AG04449 (cell line): ENCODE measurements at regions not wholly inside any gene's neighbourhood (a gene's known extent, or its start where the extent isn't known, plus 50 kb on each side); places are given as distances from the start of the nearest gene placed in this dataset.

Source experiments
- CTCF ChIA-PET: fragments of 350-600 bp; formaldehyde crosslinking; extraction: SDS; loops from one replicate; lab custom pipeline; 2021; ENCODE audit warnings: antibody characterized with exemption; lab: Yijun Ruan, JAX
- POLR2A ChIA-PET: fragments of 400-600, 350-600 bp; formaldehyde crosslinking; extraction: SDS; loops from one replicate; lab custom pipeline; 2020; ENCODE audit warnings: antibody characterized with exemption, inconsistent platforms; lab: Yijun Ruan, JAX
- DNase-seq: peaks from one replicate; pipeline ENCODE4 v3.0.0-alpha.2; 2010; ENCODE audit warnings: low read depth, low spot score
- H3K4me3 ChIP-seq: 2 replicates; pipeline ENCODE4 v1.5.1; 2011; ENCODE audit warnings: low read depth, mild to moderate bottlenecking, control low read depth, low read length
- CTCF ChIP-seq: IDR thresholded peaks from one replicate; pipeline ENCODE4 v1.5.1; 2011; ENCODE audit warnings: mild to moderate bottlenecking, moderate library complexity, low read length, control low read depth, inconsistent platforms; ENCODE audit not compliant: insufficient read depth; ENCODE audit errors: missing control alignments

DNA sequence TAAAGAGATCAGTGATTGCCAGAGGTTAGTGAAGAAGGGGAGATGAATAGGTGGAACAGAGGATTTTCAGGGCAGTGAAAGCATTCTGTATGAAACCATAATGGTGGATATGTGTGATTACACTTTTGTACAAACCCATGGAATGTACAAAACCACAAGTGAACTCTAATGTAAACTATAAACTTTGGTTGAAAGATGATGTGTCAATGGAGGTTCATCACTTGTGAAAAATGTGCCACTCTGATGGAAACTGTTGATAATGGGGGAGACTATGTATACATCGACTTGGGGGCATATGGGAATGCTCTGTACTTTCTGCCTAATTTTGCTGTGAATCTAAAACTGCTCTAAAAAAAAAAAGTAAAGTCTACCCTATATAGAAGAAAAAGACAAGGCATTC lies 68.7 kb upstream of the ARHGEF3 start:
- H3K4me3 ChIP-seq: no peak overlapping the region
- CTCF ChIA-PET: no interaction called here
- POLR2A ChIA-PET: no interaction called here
- TF ChIP-seq CTCF: no peak
- no peak for DNase-seq

DNA sequence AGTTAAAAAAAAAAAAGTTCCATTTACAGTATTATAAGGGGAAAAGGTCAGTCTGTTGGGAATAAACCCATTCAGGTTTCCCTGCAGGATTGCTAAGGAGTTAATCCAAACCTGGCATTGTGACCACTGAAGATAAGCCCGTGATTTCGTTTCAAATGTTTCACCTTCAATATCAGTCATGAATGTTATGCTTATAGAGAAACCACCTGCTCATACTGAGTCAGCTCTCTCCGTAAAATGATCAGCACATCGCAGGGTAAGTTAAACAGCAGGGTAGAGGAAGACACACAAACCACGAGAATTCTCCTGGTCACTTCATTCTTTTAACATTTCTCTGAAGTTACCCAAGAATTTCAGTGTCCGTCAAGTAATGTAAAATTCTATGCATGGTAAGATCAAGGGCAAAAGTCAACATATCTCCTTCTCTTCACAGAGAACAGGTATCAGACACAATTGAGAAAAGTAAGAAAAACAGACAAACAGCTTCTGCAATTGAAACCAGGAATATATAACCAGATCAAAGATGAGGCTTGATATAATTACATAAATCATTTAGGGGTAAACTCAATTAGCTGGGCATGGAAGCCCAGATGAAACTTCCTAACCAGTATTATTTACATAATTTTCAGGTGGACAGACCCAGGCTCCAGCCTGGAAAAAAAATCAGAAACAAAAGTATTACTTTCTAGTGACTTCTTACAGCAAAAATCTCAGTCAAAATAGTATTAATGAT lies 67.6 kb upstream of the ARHGEF3 start:
- ChIA-PET CTCF (no interaction called here), POLR2A (no interaction called here)
- TF ChIP-seq CTCF: no peak
- no peak for DNase-seq
- H3K4me3 ChIP-seq: no peak overlapping the region

GRCh38 chr3:56868706-56869105 lies 67.0 kb upstream of the ARHGEF3 start:
- DNase-seq: no peak
- H3K4me3 ChIP-seq: no peak overlapping the region
- ChIA-PET POLR2A (no interaction called here), CTCF (no interaction called here)
- no peak for TF ChIP-seq CTCF

DNA sequence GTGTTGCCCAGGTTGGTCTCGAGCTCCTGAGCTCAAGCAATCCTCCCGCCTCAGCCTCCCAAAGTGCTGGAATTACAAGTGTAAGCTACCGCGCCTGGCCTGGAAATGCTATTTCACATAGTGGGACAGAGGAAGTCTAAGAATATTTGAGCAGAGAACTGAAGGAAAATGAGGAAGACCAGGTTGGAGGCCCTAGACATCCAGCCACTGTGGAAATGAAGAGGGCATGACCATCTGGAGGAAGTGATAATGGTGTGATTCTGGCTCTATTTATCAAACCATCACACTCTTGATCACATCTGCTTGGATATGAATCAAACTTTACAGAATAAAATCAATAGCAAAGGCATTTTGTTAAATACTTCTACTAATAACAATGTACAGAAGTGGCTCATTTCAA lies 65.9 kb upstream of the ARHGEF3 start:
- no peak for TF ChIP-seq CTCF
- CTCF ChIA-PET: no interaction called here

GRCh38 chr3:56864918-56865524 lies 63.3 kb upstream of the ARHGEF3 start:
- POLR2A ChIA-PET: no interaction called here
- no peak for TF ChIP-seq CTCF
- DNase-seq: no peak
- H3K4me3 ChIP-seq: no peak overlapping the region
- CTCF ChIA-PET: interaction anchor here (1.0 to 1.4 kb wide), 2 partner anchors 65 to 162 kb away, joined by 3 read pairs; no protein-coding TSS in a partner anchor

More for the DNA sequence above, 65.9 kb upstream of the ARHGEF3 start:
- DNase-seq: no peak
- no peak overlapping the region for H3K4me3 ChIP-seq
- POLR2A ChIA-PET: no interaction called here

DNA sequence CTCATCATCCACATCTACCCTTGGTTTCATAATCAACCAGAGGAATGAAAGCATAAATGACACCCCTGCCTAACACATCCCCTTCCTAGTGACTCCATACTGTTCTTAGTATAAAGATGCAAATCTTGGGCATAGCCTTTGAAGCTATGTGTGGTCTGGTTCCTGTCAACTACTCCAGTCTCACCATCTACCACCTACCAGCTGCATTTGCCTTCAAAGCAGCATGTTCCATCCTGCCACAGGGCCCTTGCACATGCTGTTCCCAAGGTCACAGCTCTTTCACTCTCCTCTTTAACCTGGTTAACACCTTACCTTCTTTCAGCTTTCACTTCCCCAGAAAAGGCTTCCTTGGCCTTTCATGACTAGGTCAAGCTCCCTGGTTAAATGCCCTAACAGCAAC lies 62.3 kb upstream of the ARHGEF3 start:
- POLR2A ChIA-PET: no interaction called here
- no peak for DNase-seq
- no peak overlapping the region for H3K4me3 ChIP-seq
- no peak for TF ChIP-seq CTCF
- CTCF ChIA-PET: interaction anchor here (1.0 to 1.4 kb wide), 3 partner anchors 64 to 162 kb away, joined by 3 read pairs; no protein-coding TSS in a partner anchor
